ENCODE measurements at regions not wholly inside any gene's neighbourhood (a gene's known extent, or its start where the extent isn't known, plus 50 kb on each side); places are given as distances from the start of the nearest gene placed in this dataset.

- no peak for DNase-seq
- Histone ChIP-seq H3K4me3 (ENCODE audit: low read length) (no peak overlapping the region), H3K4me1 (ENCODE audit: control insufficient read depth, insufficient read depth, low read length) (no peaks in the 10 kb centered on the region), H3K9me3 (ENCODE audit: control insufficient read depth, low read length) (no peaks in the 10 kb centered on the region), H3K27me3 (ENCODE audit: control insufficient read depth, insufficient read depth) (no peaks in the 10 kb centered on the region), H3K27ac (ENCODE audit: low read length) (no peak overlapping the region)
- no peak for ATAC-seq
- WGBS, result 80% methylated on average over 5 of the region's 5 CpGs
- intact Hi-C loops (cut with DNase I), result no loop called here
Observed at GRCh38 chr3:5448246-5448645, 260.7 kb downstream of the EDEM1 start.

GRCh38 chr3:5448816-5449215, 261.3 kb downstream of the EDEM1 start:
- no peaks in the 10 kb centered on the region for H3K9me3 ChIP-seq (ENCODE audit: control insufficient read depth, low read length)
- H3K4me3 ChIP-seq (ENCODE audit: low read length), result no peak overlapping the region
- no peaks in the 10 kb centered on the region for H3K4me1 ChIP-seq (ENCODE audit: control insufficient read depth, insufficient read depth, low read length)
- ATAC-seq (no peak), DNase-seq (no peak)
- intact Hi-C loops (cut with DNase I), result no loop called here
- H3K27ac ChIP-seq (ENCODE audit: low read length), result no peak overlapping the region
- WGBS, result 73% methylated on average over 2 of the region's 2 CpGs
- H3K27me3 ChIP-seq (ENCODE audit: control insufficient read depth, insufficient read depth), result no peaks in the 10 kb centered on the region

- no peaks in the 10 kb centered on the region for H3K9me3 ChIP-seq (ENCODE audit: control insufficient read depth, low read length)
- WGBS, result 52% methylated on average over 1 of the region's 1 CpG
- H3K4me1 ChIP-seq (ENCODE audit: control insufficient read depth, insufficient read depth, low read length), result no peaks in the 10 kb centered on the region
- ATAC-seq, result no peak
- intact Hi-C loops (cut with DNase I), result no loop called here
- H3K4me3 ChIP-seq (ENCODE audit: low read length), result no peak overlapping the region
- no peak overlapping the region for H3K27ac ChIP-seq (ENCODE audit: low read length)
- no peak for DNase-seq
- H3K27me3 ChIP-seq (ENCODE audit: control insufficient read depth, insufficient read depth), result no peaks in the 10 kb centered on the region
Observed at GRCh38 chr3:5456199-5456598, 268.7 kb downstream of the EDEM1 start.

GRCh38 chr3:5458526-5458925, 271.0 kb downstream of the EDEM1 start:
- Histone ChIP-seq H3K4me3 (ENCODE audit: low read length) (no peak overlapping the region), H3K9me3 (ENCODE audit: control insufficient read depth, low read length) (no peaks in the 10 kb centered on the region), H3K27me3 (ENCODE audit: control insufficient read depth, insufficient read depth) (no peaks in the 10 kb centered on the region), H3K4me1 (ENCODE audit: control insufficient read depth, insufficient read depth, low read length) (no peaks in the 10 kb centered on the region), H3K27ac (ENCODE audit: low read length) (no peak overlapping the region)
- intact Hi-C loops (cut with DNase I), result no loop called here
- ATAC-seq (no peak), DNase-seq (no peak)

GRCh38 chr3:5462086-5462485, 274.6 kb downstream of the EDEM1 start:
- H3K27me3 ChIP-seq (ENCODE audit: control insufficient read depth, insufficient read depth), result no peaks in the 10 kb centered on the region
- intact Hi-C loops (cut with DNase I), result no loop called here
- 14% methylated on average over 1 of the region's 1 CpG for WGBS
- H3K4me3 ChIP-seq (ENCODE audit: low read length), result no peak overlapping the region
- H3K9me3 ChIP-seq (ENCODE audit: control insufficient read depth, low read length), result no peaks in the 10 kb centered on the region
- H3K27ac ChIP-seq (ENCODE audit: low read length), result no peak overlapping the region
- DNase-seq, result no peak
- no peaks in the 10 kb centered on the region for H3K4me1 ChIP-seq (ENCODE audit: control insufficient read depth, insufficient read depth, low read length)
- ATAC-seq, result no peak

- intact Hi-C loops (cut with DNase I), result no loop called here
- H3K27me3 ChIP-seq (ENCODE audit: control insufficient read depth, insufficient read depth), result no peaks in the 10 kb centered on the region
- no peak for DNase-seq
- ATAC-seq, result no peak
- no peak overlapping the region for H3K27ac ChIP-seq (ENCODE audit: low read length)
- 56% methylated on average over 3 of the region's 3 CpGs for WGBS
- no peak overlapping the region for H3K4me3 ChIP-seq (ENCODE audit: low read length)
- no peaks in the 10 kb centered on the region for H3K4me1 ChIP-seq (ENCODE audit: control insufficient read depth, insufficient read depth, low read length)
- H3K9me3 ChIP-seq (ENCODE audit: control insufficient read depth, low read length), result no peaks in the 10 kb centered on the region
Observed at GRCh38 chr3:5463991-5464390, 276.5 kb downstream of the EDEM1 start.

- H3K4me3 ChIP-seq (ENCODE audit: low read length), result no peak overlapping the region
- ATAC-seq (no peak), DNase-seq (no peak)
- H3K9me3 ChIP-seq (ENCODE audit: control insufficient read depth, low read length), result no peaks in the 10 kb centered on the region
- no peaks in the 10 kb centered on the region for H3K27me3 ChIP-seq (ENCODE audit: control insufficient read depth, insufficient read depth)
- intact Hi-C loops (cut with DNase I), result no loop called here
- WGBS, result 80% methylated on average over 4 of the region's 4 CpGs
- no peaks in the 10 kb centered on the region for H3K4me1 ChIP-seq (ENCODE audit: control insufficient read depth, insufficient read depth, low read length)
- H3K27ac ChIP-seq (ENCODE audit: low read length), result no peak overlapping the region
Observed at GRCh38 chr3:5464649-5465048, 277.1 kb downstream of the EDEM1 start.

GRCh38 chr3:5465183-5465582, 277.7 kb downstream of the EDEM1 start:
- intact Hi-C loops (cut with DNase I), result no loop called here
- no peak for ATAC-seq
- Histone ChIP-seq H3K27me3 (ENCODE audit: control insufficient read depth, insufficient read depth) (no peaks in the 10 kb centered on the region), H3K27ac (ENCODE audit: low read length) (no peak overlapping the region), H3K9me3 (ENCODE audit: control insufficient read depth, low read length) (no peaks in the 10 kb centered on the region), H3K4me1 (ENCODE audit: control insufficient read depth, insufficient read depth, low read length) (no peaks in the 10 kb centered on the region), H3K4me3 (ENCODE audit: low read length) (no peak overlapping the region)
- WGBS, result 73% methylated on average over 3 of the region's 3 CpGs
- no peak for DNase-seq

- H3K27me3 ChIP-seq (ENCODE audit: control insufficient read depth, insufficient read depth), result no peaks in the 10 kb centered on the region
- DNase-seq (no peak), ATAC-seq (no peak)
- WGBS, result 65% methylated on average over 3 of the region's 3 CpGs
- H3K4me3 ChIP-seq (ENCODE audit: low read length), result no peak overlapping the region
- no peak overlapping the region for H3K27ac ChIP-seq (ENCODE audit: low read length)
- no peaks in the 10 kb centered on the region for H3K4me1 ChIP-seq (ENCODE audit: control insufficient read depth, insufficient read depth, low read length)
- H3K9me3 ChIP-seq (ENCODE audit: control insufficient read depth, low read length), result no peaks in the 10 kb centered on the region
- intact Hi-C loops (cut with DNase I), result no loop called here
Observed at GRCh38 chr3:5466065-5466464, 278.6 kb downstream of the EDEM1 start.

GRCh38 chr3:5466717-5467116, 279.2 kb downstream of the EDEM1 start:
- intact Hi-C loops (cut with DNase I), result no loop called here
- Histone ChIP-seq H3K4me3 (ENCODE audit: low read length) (no peak overlapping the region), H3K4me1 (ENCODE audit: control insufficient read depth, insufficient read depth, low read length) (no peaks in the 10 kb centered on the region), H3K27ac (ENCODE audit: low read length) (no peak overlapping the region), H3K27me3 (ENCODE audit: control insufficient read depth, insufficient read depth) (no peaks in the 10 kb centered on the region), H3K9me3 (ENCODE audit: control insufficient read depth, low read length) (no peaks in the 10 kb centered on the region)
- WGBS, result 69% methylated on average over 1 of the region's 1 CpG
- ATAC-seq, result no peak
- DNase-seq, result no peak

- 78% methylated on average over 1 of the region's 1 CpG for WGBS
- H3K27ac ChIP-seq (ENCODE audit: low read length), result no peak overlapping the region
- H3K9me3 ChIP-seq (ENCODE audit: control insufficient read depth, low read length), result no peaks in the 10 kb centered on the region
- no peak overlapping the region for H3K4me3 ChIP-seq (ENCODE audit: low read length)
- DNase-seq, result no peak
- no peaks in the 10 kb centered on the region for H3K27me3 ChIP-seq (ENCODE audit: control insufficient read depth, insufficient read depth)
- H3K4me1 ChIP-seq (ENCODE audit: control insufficient read depth, insufficient read depth, low read length), result no peaks in the 10 kb centered on the region
- ATAC-seq, result no peak
- intact Hi-C loops (cut with DNase I), result no loop called here
Observed at GRCh38 chr3:5473471-5473870, 286.0 kb downstream of the EDEM1 start.

GRCh38 chr3:5476403-5476802, 288.9 kb downstream of the EDEM1 start:
- DNase-seq (no peak), ATAC-seq (no peak)
- H3K4me3 ChIP-seq (ENCODE audit: low read length), result no peak overlapping the region
- no peak overlapping the region for H3K27ac ChIP-seq (ENCODE audit: low read length)
- no peaks in the 10 kb centered on the region for H3K27me3 ChIP-seq (ENCODE audit: control insufficient read depth, insufficient read depth)
- intact Hi-C loops (cut with DNase I), result no loop called here
- H3K9me3 ChIP-seq (ENCODE audit: control insufficient read depth, low read length), result no peaks in the 10 kb centered on the region
- WGBS, result 69% methylated on average over 2 of the region's 2 CpGs
- H3K4me1 ChIP-seq (ENCODE audit: control insufficient read depth, insufficient read depth, low read length), result no peaks in the 10 kb centered on the region

Measured in right cardiac atrium (tissue), 5 donors.